ENCODE measurements at regions not wholly inside any gene's neighbourhood (a gene's known extent, or its start where the extent isn't known, plus 50 kb on each side); places are given as distances from the start of the nearest gene placed in this dataset.

DNA sequence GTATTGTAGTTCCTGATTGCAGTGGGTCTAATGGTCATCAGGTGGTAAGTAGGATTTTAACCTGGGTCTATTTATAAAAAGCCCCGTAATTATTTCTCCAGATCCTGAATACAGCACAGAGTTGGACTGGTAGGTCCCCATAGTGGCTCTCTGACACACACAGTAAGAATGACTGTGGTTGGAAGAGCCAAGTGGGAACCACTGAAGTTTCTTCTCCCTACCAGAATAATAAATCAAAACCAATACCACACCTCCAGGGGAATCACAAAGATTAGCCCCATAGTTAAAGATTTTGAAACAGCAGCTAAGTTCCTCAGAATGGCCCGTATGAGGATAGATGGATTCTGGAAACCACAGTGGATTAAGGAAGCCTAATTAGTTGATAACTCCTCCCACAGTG is 68.4 kb upstream of the ZFR start:
- Histone ChIP-seq H3K4me1 (ENCODE audit: control insufficient read depth, insufficient read depth, low read length, unreplicated experiment) (peaks cover 9% of the 10 kb centered on the region), H3K27me3 (ENCODE audit: insufficient read depth, low read length) (0 out of 2 replicates have a peak, but pooled peaks cover 2% of the 10 kb centered on the region), H2AFZ (ENCODE audit: low read length, unreplicated experiment) (no peak overlapping the region), H3K79me2 (ENCODE audit: control insufficient read depth, insufficient read depth, low read length, unreplicated experiment) (no peaks in the 10 kb centered on the region), H3K36me3 (ENCODE audit: insufficient read depth, low read length) (no peaks in the 10 kb centered on the region), H3K4me3 (ENCODE audit: low read depth, low read length) (no peak overlapping the region), H3K27ac (ENCODE audit: low read depth, low read length) (no peak overlapping the region)

DNA sequence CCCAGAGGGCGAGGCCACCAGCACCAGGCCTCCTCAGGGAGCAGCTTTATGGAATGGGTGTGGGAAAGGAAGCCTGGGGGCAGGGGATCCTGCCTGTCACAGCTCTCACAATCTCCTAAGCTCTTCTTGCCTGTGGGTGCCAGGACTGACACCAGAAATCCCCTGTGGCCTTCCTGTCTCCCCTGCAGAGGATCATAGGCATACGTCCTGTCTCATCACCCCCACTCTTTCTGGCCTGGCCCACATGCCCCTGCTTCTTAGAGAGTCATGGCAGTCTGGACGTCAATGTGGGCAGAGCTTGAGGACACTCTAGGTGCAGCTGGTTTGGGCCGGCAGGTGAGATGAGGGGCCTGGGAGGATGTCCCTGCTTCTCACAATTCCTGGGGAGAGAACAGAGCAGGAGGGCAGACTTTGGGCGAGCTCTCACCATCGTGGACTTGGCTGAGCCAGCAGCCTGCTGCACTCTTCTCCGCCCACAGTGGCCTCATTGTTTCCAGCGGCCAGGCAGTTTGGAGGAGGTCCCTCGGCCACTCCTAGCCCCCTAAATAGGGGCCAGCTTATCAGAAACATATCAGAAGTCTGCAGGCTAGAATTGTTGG is 67.3 kb upstream of the ZFR start:
- peaks cover 19% of the 10 kb centered on the region for H3K4me1 ChIP-seq (ENCODE audit: control insufficient read depth, insufficient read depth, low read length, unreplicated experiment)
- no peaks in the 10 kb centered on the region for H3K79me2 ChIP-seq (ENCODE audit: control insufficient read depth, insufficient read depth, low read length, unreplicated experiment)
- H3K27me3 ChIP-seq (ENCODE audit: insufficient read depth, low read length): no peaks in the 10 kb centered on the region
- H2AFZ ChIP-seq (ENCODE audit: low read length, unreplicated experiment): no peak overlapping the region
- no peaks in the 10 kb centered on the region for H3K36me3 ChIP-seq (ENCODE audit: insufficient read depth, low read length)
- H3K27ac ChIP-seq (ENCODE audit: low read depth, low read length): no peak overlapping the region
- no peak overlapping the region for H3K4me3 ChIP-seq (ENCODE audit: low read depth, low read length)

DNA sequence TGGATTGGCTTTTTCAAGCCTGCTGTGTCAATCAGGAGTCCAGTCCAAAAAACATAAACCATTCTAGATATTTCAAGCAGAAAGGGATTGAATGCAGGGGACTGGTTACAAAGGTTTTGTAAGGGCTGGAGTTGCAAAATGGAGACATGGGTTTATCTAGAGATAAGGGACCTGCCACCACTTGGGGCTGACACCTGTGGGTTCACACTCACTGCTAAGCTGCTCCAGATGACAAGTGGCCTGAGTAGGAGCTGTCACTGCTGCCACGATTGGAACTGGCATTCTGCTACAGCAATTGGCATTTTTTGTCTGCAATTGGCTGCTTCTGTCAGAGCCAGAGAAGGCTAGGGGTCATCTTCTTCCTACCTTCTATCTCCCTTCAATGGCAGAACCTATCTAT is 66.3 kb upstream of the ZFR start:
- H3K27me3 ChIP-seq (ENCODE audit: insufficient read depth, low read length): no peaks in the 10 kb centered on the region
- H2AFZ ChIP-seq (ENCODE audit: low read length, unreplicated experiment): no peak overlapping the region
- no peak overlapping the region for H3K27ac ChIP-seq (ENCODE audit: low read depth, low read length)
- peaks cover 29% of the 10 kb centered on the region for H3K4me1 ChIP-seq (ENCODE audit: control insufficient read depth, insufficient read depth, low read length, unreplicated experiment)
- H3K36me3 ChIP-seq (ENCODE audit: insufficient read depth, low read length): no peaks in the 10 kb centered on the region
- no peak overlapping the region for H3K4me3 ChIP-seq (ENCODE audit: low read depth, low read length)
- no peaks in the 10 kb centered on the region for H3K79me2 ChIP-seq (ENCODE audit: control insufficient read depth, insufficient read depth, low read length, unreplicated experiment)

DNA sequence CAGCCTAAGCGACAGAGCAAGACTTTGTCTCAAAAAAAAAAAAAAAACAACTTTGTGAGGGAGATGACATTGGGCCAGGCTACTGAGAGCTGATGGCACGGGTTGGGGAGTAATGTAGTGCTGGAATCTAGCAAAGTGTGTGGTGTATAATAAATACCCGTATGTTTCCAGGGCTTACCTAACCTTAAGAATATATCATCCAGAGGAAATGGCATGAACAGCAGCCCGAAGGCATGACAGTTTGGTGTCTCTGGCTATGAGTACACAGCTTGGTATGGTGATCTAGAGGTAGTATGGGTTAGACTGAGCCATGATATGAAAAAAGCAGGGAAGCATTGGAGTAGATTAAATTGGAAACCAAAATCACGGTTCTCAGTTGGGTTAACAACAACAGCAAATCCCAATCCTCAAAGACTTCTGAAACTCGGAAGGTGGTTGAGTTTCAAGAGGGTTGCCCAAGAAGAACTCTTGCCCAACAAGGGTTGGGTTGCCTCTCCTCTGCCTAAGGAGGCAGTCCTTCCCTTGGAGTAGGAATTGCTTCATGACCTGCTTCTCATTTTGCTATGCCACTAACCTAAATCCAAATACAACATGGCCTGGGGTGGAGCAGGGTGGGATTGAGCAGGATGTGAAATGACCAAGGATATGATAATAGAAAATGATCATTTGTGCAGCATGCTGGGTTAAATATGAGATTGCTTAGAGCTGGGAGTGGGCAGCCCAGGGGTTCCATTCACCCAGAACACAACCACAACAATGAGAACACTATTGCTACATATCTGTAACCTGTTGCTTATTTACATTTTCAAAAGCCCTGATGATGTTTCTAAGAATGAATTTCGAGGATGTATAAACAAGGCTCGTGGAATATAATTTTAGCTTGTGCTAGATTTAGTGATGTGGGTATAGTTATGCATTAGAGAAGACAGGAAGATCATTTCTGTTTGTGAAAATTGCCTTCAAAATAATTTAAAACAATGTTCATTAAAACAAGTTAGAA is 64.6 kb upstream of the ZFR start:
- H3K79me2 ChIP-seq (ENCODE audit: control insufficient read depth, insufficient read depth, low read length, unreplicated experiment): no peaks in the 10 kb centered on the region
- H2AFZ ChIP-seq (ENCODE audit: low read length, unreplicated experiment): no peak overlapping the region
- H3K36me3 ChIP-seq (ENCODE audit: insufficient read depth, low read length): no peaks in the 10 kb centered on the region
- H3K4me3 ChIP-seq (ENCODE audit: low read depth, low read length): no peak overlapping the region
- peaks cover 46% of the 10 kb centered on the region for H3K4me1 ChIP-seq (ENCODE audit: control insufficient read depth, insufficient read depth, low read length, unreplicated experiment)
- no peaks in the 10 kb centered on the region for H3K27me3 ChIP-seq (ENCODE audit: insufficient read depth, low read length)
- H3K27ac ChIP-seq (ENCODE audit: low read depth, low read length): peak overlapping the region; percentile 15; the same call in 1 of the 2 replicates

DNA sequence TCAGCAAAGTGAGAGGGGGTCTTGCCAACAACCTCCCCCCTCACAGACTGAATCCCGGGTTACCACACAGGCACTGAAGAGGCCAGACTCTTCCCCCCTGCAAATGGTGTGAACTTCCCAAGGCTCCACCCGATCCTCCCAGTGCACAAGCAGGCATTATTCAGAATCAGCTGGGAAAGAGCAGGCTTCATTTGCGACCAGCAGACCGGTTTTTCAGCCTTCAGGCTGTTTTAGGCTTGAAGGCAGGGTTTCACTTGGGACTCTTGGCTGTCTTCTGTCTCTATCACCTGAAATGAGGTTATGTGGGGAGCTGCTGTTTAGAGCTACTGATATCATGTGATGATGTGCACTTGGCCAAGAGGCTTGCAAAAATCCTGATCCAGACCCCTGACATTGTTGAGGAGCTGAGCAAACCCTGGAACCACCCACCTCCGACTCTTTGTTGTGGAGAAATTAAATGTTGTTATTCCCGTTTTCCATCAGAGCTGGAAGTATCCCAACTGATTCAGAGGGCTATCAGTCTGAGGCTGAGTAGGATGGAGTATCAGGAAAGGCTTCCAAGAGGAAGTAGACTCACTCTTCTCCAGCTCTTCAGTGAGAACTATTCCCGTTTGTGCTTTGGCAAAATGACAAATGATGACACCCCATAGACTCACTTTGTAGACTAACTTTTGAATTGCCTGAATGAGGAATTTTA is 63.3 kb upstream of the ZFR start:
- Histone ChIP-seq H3K27me3 (ENCODE audit: insufficient read depth, low read length) (no peaks in the 10 kb centered on the region), H3K4me3 (ENCODE audit: low read depth, low read length) (no peak overlapping the region), H3K27ac (ENCODE audit: low read depth, low read length) (peak overlapping the region; percentile 37), H3K36me3 (ENCODE audit: insufficient read depth, low read length) (no peaks in the 10 kb centered on the region), H3K4me1 (ENCODE audit: control insufficient read depth, insufficient read depth, low read length, unreplicated experiment) (peaks cover 47% of the 10 kb centered on the region), H2AFZ (ENCODE audit: low read length, unreplicated experiment) (no peak overlapping the region), H3K79me2 (ENCODE audit: control insufficient read depth, insufficient read depth, low read length, unreplicated experiment) (no peaks in the 10 kb centered on the region)

DNA sequence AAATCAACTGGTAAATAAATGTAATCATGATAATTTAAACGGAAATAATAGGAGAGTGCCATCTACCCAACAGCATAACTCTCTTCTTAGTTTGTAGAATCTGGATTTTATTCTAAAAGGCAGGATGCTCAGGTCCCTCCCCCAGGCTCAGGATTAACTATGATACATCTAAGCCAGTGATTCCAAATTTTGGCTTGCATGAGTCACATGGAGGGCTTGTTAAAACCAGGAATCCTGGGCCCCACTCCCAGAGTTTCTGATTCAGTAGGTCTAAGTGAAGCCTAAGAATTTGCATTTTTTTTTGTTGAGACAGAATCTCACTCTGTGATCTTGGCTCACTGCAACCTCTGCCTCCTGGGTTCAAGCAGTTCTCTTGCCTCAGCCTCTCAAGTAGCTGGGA is 62.3 kb upstream of the ZFR start:
- peaks cover 47% of the 10 kb centered on the region for H3K4me1 ChIP-seq (ENCODE audit: control insufficient read depth, insufficient read depth, low read length, unreplicated experiment)
- H2AFZ ChIP-seq (ENCODE audit: low read length, unreplicated experiment): no peak overlapping the region
- no peaks in the 10 kb centered on the region for H3K79me2 ChIP-seq (ENCODE audit: control insufficient read depth, insufficient read depth, low read length, unreplicated experiment)
- 0 out of 2 replicates have a peak overlapping the region, but pooled peaks have one; percentile 37 for H3K27ac ChIP-seq (ENCODE audit: low read depth, low read length)
- H3K4me3 ChIP-seq (ENCODE audit: low read depth, low read length): no peak overlapping the region
- no peaks in the 10 kb centered on the region for H3K27me3 ChIP-seq (ENCODE audit: insufficient read depth, low read length)
- H3K36me3 ChIP-seq (ENCODE audit: insufficient read depth, low read length): no peaks in the 10 kb centered on the region

DNA sequence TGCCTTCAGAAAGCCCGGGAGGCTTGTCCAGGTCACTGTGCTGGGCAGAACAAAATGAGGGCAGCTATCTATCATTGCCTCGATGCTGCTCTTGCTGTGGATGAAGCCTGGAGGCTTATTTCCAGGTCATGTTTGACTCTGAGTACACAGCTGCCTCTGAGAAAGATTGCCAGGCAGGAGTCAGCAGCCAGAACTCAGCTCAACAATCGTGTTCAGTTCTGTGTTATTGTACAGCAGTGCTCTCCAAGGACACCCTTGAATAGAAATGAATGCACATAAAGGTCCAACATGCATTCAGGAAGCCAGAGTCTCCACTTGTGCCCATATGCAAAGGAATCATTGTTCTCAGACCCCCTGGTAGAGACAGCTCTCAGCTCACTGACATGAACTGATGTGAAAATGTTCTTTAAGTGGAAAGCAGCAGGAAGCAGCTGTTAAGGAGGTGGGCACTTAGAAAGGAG is 61.7 kb upstream of the ZFR start:
- no peak overlapping the region for H3K4me3 ChIP-seq (ENCODE audit: low read depth, low read length)
- H3K27ac ChIP-seq (ENCODE audit: low read depth, low read length): no peak overlapping the region
- no peaks in the 10 kb centered on the region for H3K36me3 ChIP-seq (ENCODE audit: insufficient read depth, low read length)
- H3K79me2 ChIP-seq (ENCODE audit: control insufficient read depth, insufficient read depth, low read length, unreplicated experiment): no peaks in the 10 kb centered on the region
- no peak overlapping the region for H2AFZ ChIP-seq (ENCODE audit: low read length, unreplicated experiment)
- peaks cover 47% of the 10 kb centered on the region for H3K4me1 ChIP-seq (ENCODE audit: control insufficient read depth, insufficient read depth, low read length, unreplicated experiment)
- H3K27me3 ChIP-seq (ENCODE audit: insufficient read depth, low read length): no peaks in the 10 kb centered on the region

DNA sequence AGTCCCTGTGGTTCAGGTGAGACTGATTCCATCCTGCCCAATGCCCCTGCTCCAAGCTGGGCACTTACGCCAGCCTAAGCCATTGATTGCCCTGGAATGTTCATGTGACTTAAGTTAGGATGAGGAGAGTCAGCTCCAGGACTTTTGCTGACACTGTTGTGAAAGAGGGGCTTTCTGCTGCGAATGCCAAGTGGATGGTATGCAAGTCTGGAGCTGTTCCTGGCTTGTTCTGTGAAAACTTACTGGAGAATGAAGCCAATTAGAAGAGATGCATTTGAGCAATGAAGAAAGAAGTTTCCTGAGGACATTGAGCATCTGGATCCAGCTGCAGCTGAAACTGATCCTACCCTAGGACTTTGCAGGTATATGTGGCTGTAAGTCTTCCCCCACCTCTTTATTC is 61.2 kb upstream of the ZFR start:
- no peaks in the 10 kb centered on the region for H3K27me3 ChIP-seq (ENCODE audit: insufficient read depth, low read length)
- no peak overlapping the region for H3K4me3 ChIP-seq (ENCODE audit: low read depth, low read length)
- no peaks in the 10 kb centered on the region for H3K36me3 ChIP-seq (ENCODE audit: insufficient read depth, low read length)
- no peaks in the 10 kb centered on the region for H3K79me2 ChIP-seq (ENCODE audit: control insufficient read depth, insufficient read depth, low read length, unreplicated experiment)
- peak overlapping the region; percentile 39; the same call in 1 of the 2 replicates for H3K27ac ChIP-seq (ENCODE audit: low read depth, low read length)
- no peak overlapping the region for H2AFZ ChIP-seq (ENCODE audit: low read length, unreplicated experiment)
- peaks cover 47% of the 10 kb centered on the region for H3K4me1 ChIP-seq (ENCODE audit: control insufficient read depth, insufficient read depth, low read length, unreplicated experiment)

DNA sequence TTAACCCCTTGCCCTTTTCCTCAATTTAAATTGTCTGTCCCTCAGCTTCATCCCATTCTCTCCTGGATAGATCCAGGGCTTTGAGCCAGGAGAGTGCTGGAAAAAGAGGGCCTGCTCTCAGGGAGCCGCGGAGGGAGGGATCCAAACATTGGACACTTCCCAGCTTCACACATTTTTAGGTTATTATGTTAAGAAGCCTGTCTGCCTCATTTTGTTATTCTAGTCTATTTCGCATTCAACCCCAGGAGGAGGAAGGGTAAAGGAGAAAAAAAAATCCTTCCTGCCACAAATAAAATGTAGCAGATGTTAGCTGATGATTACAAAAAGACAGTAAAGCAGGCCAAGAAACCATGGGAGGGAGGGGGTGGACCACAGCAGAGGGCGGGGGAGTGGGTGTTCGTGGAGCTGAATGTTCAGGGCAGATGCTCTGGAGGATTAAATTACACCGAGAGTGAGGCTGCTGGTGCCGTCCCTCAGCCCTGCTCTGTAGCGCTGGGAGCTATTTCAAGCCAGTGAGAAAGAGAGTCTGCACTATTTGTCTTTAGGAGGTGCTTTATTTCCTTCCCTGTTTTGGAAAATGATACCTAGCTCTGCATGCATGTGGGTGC is 60.6 kb upstream of the ZFR start:
- Histone ChIP-seq H3K4me3 (ENCODE audit: low read depth, low read length) (no peak overlapping the region), H3K4me1 (ENCODE audit: control insufficient read depth, insufficient read depth, low read length, unreplicated experiment) (peaks cover 47% of the 10 kb centered on the region), H3K27me3 (ENCODE audit: insufficient read depth, low read length) (no peaks in the 10 kb centered on the region), H3K27ac (ENCODE audit: low read depth, low read length) (peak overlapping the region; percentile 39), H3K36me3 (ENCODE audit: insufficient read depth, low read length) (no peaks in the 10 kb centered on the region), H3K79me2 (ENCODE audit: control insufficient read depth, insufficient read depth, low read length, unreplicated experiment) (no peaks in the 10 kb centered on the region), H2AFZ (ENCODE audit: low read length, unreplicated experiment) (peak overlapping the region; percentile 55)

DNA sequence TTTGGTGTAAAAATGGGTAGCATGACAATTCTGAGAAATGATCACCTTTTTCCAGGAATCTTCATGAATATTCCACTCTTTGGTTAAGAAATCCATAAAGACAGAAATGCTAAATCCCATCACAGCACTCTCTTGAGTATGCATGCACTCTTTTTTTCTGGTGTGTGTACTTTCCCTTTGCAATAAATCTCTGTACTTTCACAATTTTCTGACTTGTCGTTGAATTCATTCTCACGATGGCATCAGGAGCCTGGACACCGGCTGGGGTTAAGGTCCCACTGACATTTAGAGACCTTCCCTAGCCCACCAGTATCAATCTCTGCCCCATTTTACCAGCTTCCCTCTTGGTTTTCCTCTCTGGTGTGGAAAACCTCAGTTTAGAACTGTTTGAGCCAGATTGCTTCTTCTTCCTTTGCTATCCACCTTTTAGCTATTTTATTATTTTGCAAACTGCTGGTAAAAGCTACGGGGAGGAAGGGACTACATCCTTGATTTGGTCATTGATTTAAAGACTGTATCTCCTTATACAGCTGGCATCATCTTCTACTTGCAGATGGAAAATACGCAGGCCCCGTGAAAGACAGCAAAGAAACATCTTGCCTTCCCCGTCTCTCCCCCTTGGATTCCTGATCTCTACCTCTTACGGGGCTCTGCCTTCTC is 59.9 kb upstream of the ZFR start:
- no peaks in the 10 kb centered on the region for H3K27me3 ChIP-seq (ENCODE audit: insufficient read depth, low read length)
- H2AFZ ChIP-seq (ENCODE audit: low read length, unreplicated experiment): peak overlapping the region; percentile 55
- no peak overlapping the region for H3K4me3 ChIP-seq (ENCODE audit: low read depth, low read length)

More for the DNA sequence above, 59.9 kb upstream of the ZFR start:
- H3K27ac ChIP-seq (ENCODE audit: low read depth, low read length): peak overlapping the region; percentile 39
- H3K79me2 ChIP-seq (ENCODE audit: control insufficient read depth, insufficient read depth, low read length, unreplicated experiment): no peaks in the 10 kb centered on the region
- no peaks in the 10 kb centered on the region for H3K36me3 ChIP-seq (ENCODE audit: insufficient read depth, low read length)
- peaks cover 47% of the 10 kb centered on the region for H3K4me1 ChIP-seq (ENCODE audit: control insufficient read depth, insufficient read depth, low read length, unreplicated experiment)
